COLO668 (cell line): ENCODE measurements at regions not wholly inside any gene's neighbourhood (a gene's known extent, or its start where the extent isn't known, plus 50 kb on each side); places are given as distances from the start of the nearest gene placed in this dataset.

Experiments used
- DNase-seq: peaks from one replicate; lab custom pipeline; 2025; ENCODE audit not compliant: unreplicated experiment; lab: John Stamatoyannopoulos, UW

- no peak for DNase-seq
Measured at GRCh38 chr10:10796774-10797415, 220.8 kb upstream of the CELF2 start.

- no peak for DNase-seq
Measured at GRCh38 chr10:10797513-10797912, 220.2 kb upstream of the CELF2 start.

- no peak for DNase-seq
Measured at GRCh38 chr10:10798102-10798863, 219.4 kb upstream of the CELF2 start.

- DNase-seq, result no peak
Measured at GRCh38 chr10:10798864-10799192, 218.8 kb upstream of the CELF2 start.

- DNase-seq, result no peak
Measured at GRCh38 chr10:10800961-10801360, 216.7 kb upstream of the CELF2 start.

- DNase-seq, result no peak
Measured at GRCh38 chr10:10803278-10803677, 214.4 kb upstream of the CELF2 start.

GRCh38 chr10:10804061-10804460 lies 213.6 kb upstream of the CELF2 start:
- DNase-seq, result no peak

GRCh38 chr10:10804998-10805740 lies 212.5 kb upstream of the CELF2 start:
- DNase-seq, result no peak

- no peak for DNase-seq
Measured at GRCh38 chr10:10807106-10807505, 210.6 kb upstream of the CELF2 start.

- DNase-seq, result no peak
Measured at GRCh38 chr10:10811562-10811961, 206.1 kb upstream of the CELF2 start.

GRCh38 chr10:10813656-10814055 lies 204.0 kb upstream of the CELF2 start:
- no peak for DNase-seq

GRCh38 chr10:10814069-10814468 lies 203.6 kb upstream of the CELF2 start:
- no peak for DNase-seq

GRCh38 chr10:10816447-10816846 lies 201.2 kb upstream of the CELF2 start:
- no peak for DNase-seq

GRCh38 chr10:10817609-10818008 lies 200.1 kb upstream of the CELF2 start:
- no peak for DNase-seq

GRCh38 chr10:10818082-10818481 lies 199.6 kb upstream of the CELF2 start:
- DNase-seq, result no peak

GRCh38 chr10:10819206-10819856 lies 198.3 kb upstream of the CELF2 start:
- no peak for DNase-seq

GRCh38 chr10:10821926-10822325 lies 195.7 kb upstream of the CELF2 start:
- no peak for DNase-seq

- DNase-seq, result no peak
Measured at GRCh38 chr10:10824591-10825148, 193.0 kb upstream of the CELF2 start.

GRCh38 chr10:10826125-10826524 lies 191.5 kb upstream of the CELF2 start:
- DNase-seq, result no peak

GRCh38 chr10:10828623-10829022 lies 189.0 kb upstream of the CELF2 start:
- DNase-seq, result no peak

GRCh38 chr10:10829576-10829975 lies 188.1 kb upstream of the CELF2 start:
- DNase-seq, result no peak
